Rectal smooth muscle tissue (tissue), 1 donor: ENCODE measurements at regions not wholly inside any gene's neighbourhood (a gene's known extent, or its start where the extent isn't known, plus 50 kb on each side); places are given as distances from the start of the nearest gene placed in this dataset.
"Not testable (repeated sequence)": the region's sequence is repeated elsewhere in the genome, so short reads cannot be mapped to it uniquely, and the experiment has no call there.

Source experiments
- H3K27ac ChIP-seq: one replicate; pipeline ENCODE4 v1.7.0; 2013; ENCODE audit warnings: low read depth, low read length, inconsistent platforms
- H3K27me3 ChIP-seq: one replicate; pipeline ENCODE4 v1.7.0; 2013; ENCODE audit warnings: low read length; ENCODE audit not compliant: control insufficient read depth, insufficient read depth
- H3K36me3 ChIP-seq: one replicate; pipeline ENCODE4 v1.7.0; 2013; ENCODE audit warnings: low read length; ENCODE audit not compliant: control insufficient read depth, insufficient read depth
- H3K4me1 ChIP-seq: one replicate; pipeline ENCODE4 v1.7.0; 2013; ENCODE audit warnings: low read length; ENCODE audit not compliant: control insufficient read depth, insufficient read depth
- H3K4me3 ChIP-seq: one replicate; pipeline ENCODE4 v1.7.0; 2013; ENCODE audit warnings: low read length
- H3K9ac ChIP-seq: one replicate; pipeline ENCODE4 v1.7.0; 2013; ENCODE audit warnings: low read length

GRCh38 chr5:85929713-85930112, 688.0 kb upstream of the COX7C start:
- Histone ChIP-seq H3K4me1 (no peaks in the 10 kb centered on the region), H3K4me3 (no peak overlapping the region), H3K9ac (no peak overlapping the region), H3K36me3 (no peaks in the 10 kb centered on the region), H3K27me3 (no peaks in the 10 kb centered on the region), H3K27ac (no peak overlapping the region)

GRCh38 chr5:85931220-85931619, 686.5 kb upstream of the COX7C start:
- no peak overlapping the region for H3K27ac ChIP-seq
- H3K4me1 ChIP-seq = no peaks in the 10 kb centered on the region
- H3K4me3 ChIP-seq = no peak overlapping the region
- H3K9ac ChIP-seq = no peak overlapping the region
- no peaks in the 10 kb centered on the region for H3K36me3 ChIP-seq
- no peaks in the 10 kb centered on the region for H3K27me3 ChIP-seq

- Histone ChIP-seq H3K27me3 (no peaks in the 10 kb centered on the region), H3K4me1 (no peaks in the 10 kb centered on the region), H3K27ac (no peak overlapping the region), H3K9ac (no peak overlapping the region), H3K4me3 (no peak overlapping the region), H3K36me3 (no peaks in the 10 kb centered on the region)
Measured at GRCh38 chr5:85938201-85938600, 679.5 kb upstream of the COX7C start.

- H3K36me3 ChIP-seq = no peaks in the 10 kb centered on the region
- H3K4me1 ChIP-seq = no peaks in the 10 kb centered on the region
- H3K9ac ChIP-seq = no peak overlapping the region
- H3K4me3 ChIP-seq = no peak overlapping the region
- H3K27ac ChIP-seq = no peak overlapping the region
- H3K27me3 ChIP-seq = no peaks in the 10 kb centered on the region
Measured at GRCh38 chr5:85951707-85952210, 666.0 kb upstream of the COX7C start.

GRCh38 chr5:85952680-85953079, 665.1 kb upstream of the COX7C start:
- H3K9ac ChIP-seq = no peak overlapping the region
- H3K27ac ChIP-seq = no peak overlapping the region
- H3K27me3 ChIP-seq = no peaks in the 10 kb centered on the region
- no peak overlapping the region for H3K4me3 ChIP-seq
- no peaks in the 10 kb centered on the region for H3K4me1 ChIP-seq
- H3K36me3 ChIP-seq = no peaks in the 10 kb centered on the region

GRCh38 chr5:85967681-85968080, 650.1 kb upstream of the COX7C start:
- H3K27me3 ChIP-seq = no peaks in the 10 kb centered on the region
- H3K4me3 ChIP-seq = no peak overlapping the region
- no peak overlapping the region for H3K9ac ChIP-seq
- no peaks in the 10 kb centered on the region for H3K36me3 ChIP-seq
- H3K27ac ChIP-seq = no peak overlapping the region
- no peaks in the 10 kb centered on the region for H3K4me1 ChIP-seq

GRCh38 chr5:85972539-85972938, 645.2 kb upstream of the COX7C start:
- no peaks in the 10 kb centered on the region for H3K4me1 ChIP-seq
- no peaks in the 10 kb centered on the region for H3K27me3 ChIP-seq
- H3K4me3 ChIP-seq = no peak overlapping the region
- no peaks in the 10 kb centered on the region for H3K36me3 ChIP-seq
- no peak overlapping the region for H3K9ac ChIP-seq
- H3K27ac ChIP-seq = no peak overlapping the region

GRCh38 chr5:85985167-85985566, 632.6 kb upstream of the COX7C start:
- no peaks in the 10 kb centered on the region for H3K36me3 ChIP-seq
- H3K27me3 ChIP-seq = no peaks in the 10 kb centered on the region
- H3K27ac ChIP-seq = no peak overlapping the region
- no peaks in the 10 kb centered on the region for H3K4me1 ChIP-seq
- no peak overlapping the region for H3K4me3 ChIP-seq
- no peak overlapping the region for H3K9ac ChIP-seq

GRCh38 chr5:85990998-85991397, 626.7 kb upstream of the COX7C start:
- Histone ChIP-seq H3K27ac (no peak overlapping the region), H3K9ac (no peak overlapping the region), H3K4me1 (no peaks in the 10 kb centered on the region), H3K36me3 (no peaks in the 10 kb centered on the region), H3K4me3 (no peak overlapping the region), H3K27me3 (no peaks in the 10 kb centered on the region)

- H3K27me3 ChIP-seq, H3K4me3 ChIP-seq, H3K36me3 ChIP-seq, H3K27ac ChIP-seq, H3K4me1 ChIP-seq, H3K9ac ChIP-seq: not testable (repeated sequence)
Measured at GRCh38 chr5:85994653-85995052, 623.1 kb upstream of the COX7C start.

- Histone ChIP-seq H3K4me1 (no peaks in the 10 kb centered on the region), H3K36me3 (no peaks in the 10 kb centered on the region), H3K4me3 (no peak overlapping the region), H3K27ac (no peak overlapping the region), H3K9ac (no peak overlapping the region), H3K27me3 (no peaks in the 10 kb centered on the region)
Measured at GRCh38 chr5:85998656-85999055, 619.1 kb upstream of the COX7C start.

GRCh38 chr5:86008293-86008692, 609.4 kb upstream of the COX7C start:
- Histone ChIP-seq H3K36me3 (no peaks in the 10 kb centered on the region), H3K27ac (no peak overlapping the region), H3K9ac (no peak overlapping the region), H3K4me1 (no peaks in the 10 kb centered on the region), H3K4me3 (no peak overlapping the region), H3K27me3 (no peaks in the 10 kb centered on the region)

- Histone ChIP-seq H3K9ac (no peak overlapping the region), H3K27ac (no peak overlapping the region), H3K4me1 (no peaks in the 10 kb centered on the region)
Measured at GRCh38 chr5:86008704-86009103, 609.0 kb upstream of the COX7C start.

More at GRCh38 chr5:86008704-86009103, 609.0 kb upstream of the COX7C start:
- Histone ChIP-seq H3K4me3 (no peak overlapping the region), H3K36me3 (no peaks in the 10 kb centered on the region), H3K27me3 (no peaks in the 10 kb centered on the region)
